RWPE2 (cell line): ENCODE measurements at regions not wholly inside any gene's neighbourhood (a gene's known extent, or its start where the extent isn't known, plus 50 kb on each side); places are given as distances from the start of the nearest gene placed in this dataset.

Experiments
- ATAC-seq: fragments of 200-7000 bp; cut with Tn5 transposase; 3 replicates; pipeline ENCODE4 v1.9.1; 2021; ENCODE audit warnings: low read depth
- DNase-seq: peaks from one replicate; pipeline ENCODE4 v3.0.0-alpha.2; 2020; ENCODE audit warnings: low spot score
- H3K27ac ChIP-seq: fragments of 450-650 bp; 2 replicates; pipeline ENCODE4 v1.5.1; 2017; ENCODE audit warnings: mild to moderate bottlenecking; ENCODE audit not compliant: poor library complexity, severe bottlenecking
- H3K27me3 ChIP-seq: fragments of 250-450 bp; sonication (Bioruptor Pico); 2 replicates; pipeline ENCODE4 v1.5.1; 2021; ENCODE audit warnings: mild to moderate bottlenecking, moderate library complexity; ENCODE audit not compliant: insufficient read depth, poor library complexity, severe bottlenecking
- H3K36me3 ChIP-seq: fragments of 250-450 bp; sonication (Bioruptor Pico); 2 replicates; pipeline ENCODE4 v1.5.1; 2020; ENCODE audit warnings: low read depth, mild to moderate bottlenecking, moderate library complexity
- H3K4me1 ChIP-seq: fragments of 250-450 bp; sonication (Bioruptor Pico); 2 replicates; pipeline ENCODE4 v1.5.1; 2021; ENCODE audit warnings: mild to moderate bottlenecking, moderate library complexity; ENCODE audit not compliant: insufficient read depth, poor library complexity, severe bottlenecking
- H3K4me3 ChIP-seq: fragments of 250-450 bp; sonication (Bioruptor Pico); 2 replicates; pipeline ENCODE4 v1.5.1; 2021; ENCODE audit warnings: mild to moderate bottlenecking, moderate library complexity; ENCODE audit not compliant: severe bottlenecking
- H3K9me3 ChIP-seq: fragments of 250-450 bp; sonication (Bioruptor Pico); 2 replicates; pipeline ENCODE4 v1.5.1; 2021; ENCODE audit warnings: mild to moderate bottlenecking, moderate library complexity; ENCODE audit not compliant: severe bottlenecking
- CTCF ChIP-seq: fragments of 450-650 bp; IDR thresholded peaks from one replicate; pipeline ENCODE4 v1.5.1; 2017; ENCODE audit warnings: mild to moderate bottlenecking, moderate library complexity; ENCODE audit not compliant: poor library complexity, severe bottlenecking

- DNase-seq = no peak
- H3K9me3 ChIP-seq = no peaks in the 10 kb centered on the region
- H3K4me3 ChIP-seq = no peak overlapping the region
- H3K27ac ChIP-seq = no peak overlapping the region
- ATAC-seq = no peak
- H3K36me3 ChIP-seq = no peaks in the 10 kb centered on the region
- no peaks in the 10 kb centered on the region for H3K4me1 ChIP-seq
- H3K27me3 ChIP-seq = peaks cover 4% of the 10 kb centered on the region
- no peak for TF ChIP-seq CTCF
Measured at GRCh38 chr5:145203193-145203592, 631.9 kb downstream of the PRELID2 start.

- H3K27ac ChIP-seq = no peak overlapping the region
- H3K27me3 ChIP-seq = no peaks in the 10 kb centered on the region
Measured at GRCh38 chr5:145198525-145199260, 636.4 kb downstream of the PRELID2 start.

GRCh38 chr5:145189746-145190145 is 645.4 kb downstream of the PRELID2 start:
- Histone ChIP-seq H3K27me3 (peaks cover 3% of the 10 kb centered on the region), H3K9me3 (no peaks in the 10 kb centered on the region), H3K27ac (no peak overlapping the region), H3K36me3 (no peaks in the 10 kb centered on the region), H3K4me1 (no peaks in the 10 kb centered on the region), H3K4me3 (no peak overlapping the region)
- DNase-seq (no peak), ATAC-seq (no peak)
- no peak for TF ChIP-seq CTCF

More at GRCh38 chr5:145198525-145199260, 636.4 kb downstream of the PRELID2 start:
- TF ChIP-seq CTCF = no peak
- DNase-seq (no peak), ATAC-seq (no peak)
- Histone ChIP-seq H3K4me3 (no peak overlapping the region), H3K36me3 (no peaks in the 10 kb centered on the region), H3K9me3 (no peaks in the 10 kb centered on the region), H3K4me1 (no peaks in the 10 kb centered on the region)

GRCh38 chr5:145180371-145180770 is 654.8 kb downstream of the PRELID2 start:
- ATAC-seq = no peak
- Histone ChIP-seq H3K4me3 (no peak overlapping the region), H3K27me3 (no peaks in the 10 kb centered on the region), H3K27ac (no peak overlapping the region), H3K9me3 (no peaks in the 10 kb centered on the region), H3K36me3 (no peaks in the 10 kb centered on the region), H3K4me1 (no peaks in the 10 kb centered on the region)
- TF ChIP-seq CTCF = no peak
- no peak for DNase-seq
